ENCODE measurements at regions not wholly inside any gene's neighbourhood (a gene's known extent, or its start where the extent isn't known, plus 50 kb on each side); places are given as distances from the start of the nearest gene placed in this dataset.
"Not testable (repeated sequence)": the region's sequence is repeated elsewhere in the genome, so short reads cannot be mapped to it uniquely, and the experiment has no call there.

GRCh38 chr15:31438601-31439265, 112.1 kb downstream of the KLF13 start:
- Histone ChIP-seq H3K79me2 (ENCODE audit: low read length) (no peaks in the 10 kb centered on the region), H3K9ac (ENCODE audit: low read length) (no peak overlapping the region), H3K27ac (ENCODE audit: low read length) (no peak overlapping the region), H3F3A (ENCODE audit: low read length, unreplicated experiment) (no peaks in the 10 kb centered on the region), H3K36me3 (ENCODE audit: low read depth, low read length) (no peaks in the 10 kb centered on the region), H4K20me1 (ENCODE audit: low read length) (no peaks in the 10 kb centered on the region), H3K27me3 (ENCODE audit: low read length) (no peaks in the 10 kb centered on the region), H3K4me1 (ENCODE audit: insufficient read depth, low read length) (peaks cover 15% of the 10 kb centered on the region), H3K4me3 (ENCODE audit: low read length) (no peak overlapping the region), H3K9me2 (replicated peaks; ENCODE audit: low read length) (no peaks in the 10 kb centered on the region), H3K9me3 (ENCODE audit: low read length) (no peaks in the 10 kb centered on the region), H3K4me2 (ENCODE audit: low read length) (no peak overlapping the region), H2AFZ (ENCODE audit: low read length) (no peak overlapping the region)
- ChIA-PET CTCF (interaction anchor here (1.4 kb wide), 1 partner anchor 50 kb away, joined by 5 read pairs; no protein-coding TSS in a partner anchor), POLR2A (ENCODE audit: unreplicated experiment) (interaction anchor here (0.6 kb wide), 1 partner anchor 649 kb away, joined by 4 read pairs; no protein-coding TSS in a partner anchor)
- no peak for DNase-seq
- no peak for ATAC-seq
- intact Hi-C loops (cut with micrococcal nuclease), result loop anchor here (1.0 to 5.0 kb wide), 3 partner anchors 51 to 221 kb away; no protein-coding TSS in a partner anchor
- TF ChIP-seq EZH2phosphoT487 (IDR thresholded peaks at IDR 0.05; ENCODE audit: borderline replicate concordance, low read length), result no peak
- TF ChIP-seq CTCF (conservative IDR thresholded peaks at IDR 0.05; ENCODE audit: low read depth, low read length), result no peak
- TF ChIP-seq EZH2 (IDR thresholded peaks at IDR 0.05; ENCODE audit: low read length, unreplicated experiment), result no peak
- BruUV-seq (replicated peaks), result no TSS peak

GRCh38 chr15:31439328-31439727, 112.7 kb downstream of the KLF13 start:
- Histone ChIP-seq H3F3A (ENCODE audit: low read length, unreplicated experiment) (no peaks in the 10 kb centered on the region), H3K9me3 (ENCODE audit: low read length) (no peaks in the 10 kb centered on the region), H3K9ac (ENCODE audit: low read length) (no peak overlapping the region), H3K4me3 (ENCODE audit: low read length) (no peak overlapping the region), H3K36me3 (ENCODE audit: low read depth, low read length) (no peaks in the 10 kb centered on the region), H4K20me1 (ENCODE audit: low read length) (no peaks in the 10 kb centered on the region), H3K27ac (ENCODE audit: low read length) (no peak overlapping the region), H3K79me2 (ENCODE audit: low read length) (no peaks in the 10 kb centered on the region), H3K4me2 (ENCODE audit: low read length) (no peak overlapping the region), H3K4me1 (ENCODE audit: insufficient read depth, low read length) (peaks cover 18% of the 10 kb centered on the region), H2AFZ (ENCODE audit: low read length) (no peak overlapping the region), H3K9me2 (replicated peaks; ENCODE audit: low read length) (no peaks in the 10 kb centered on the region), H3K27me3 (ENCODE audit: low read length) (no peaks in the 10 kb centered on the region)
- DNase-seq (peak; percentile 41), ATAC-seq (no peak)
- peak; percentile 50 for TF ChIP-seq CTCF (conservative IDR thresholded peaks at IDR 0.05; ENCODE audit: low read depth, low read length)
- TF ChIP-seq EZH2phosphoT487 (IDR thresholded peaks at IDR 0.05; ENCODE audit: borderline replicate concordance, low read length), result no peak
- intact Hi-C loops (cut with micrococcal nuclease), result loop anchor here (1.0 to 5.0 kb wide), 3 partner anchors 51 to 222 kb away; no protein-coding TSS in a partner anchor
- POLR2A ChIA-PET (ENCODE audit: unreplicated experiment), result no interaction called here
- no TSS peak for BruUV-seq (replicated peaks)
- CTCF ChIA-PET, result no interaction called here

- H3K27ac ChIP-seq (ENCODE audit: low read length); H3K4me3 ChIP-seq (ENCODE audit: low read length); H3K9ac ChIP-seq (ENCODE audit: low read length); BruUV-seq (replicated peaks); intact Hi-C loops (cut with micrococcal nuclease); H3K27me3 ChIP-seq (ENCODE audit: low read length); ATAC-seq; POLR2A ChIA-PET (ENCODE audit: unreplicated experiment); H3K36me3 ChIP-seq (ENCODE audit: low read depth, low read length); H3K9me3 ChIP-seq (ENCODE audit: low read length); H3K9me2 ChIP-seq (replicated peaks; ENCODE audit: low read length); H2AFZ ChIP-seq (ENCODE audit: low read length); H3K79me2 ChIP-seq (ENCODE audit: low read length); H3F3A ChIP-seq (ENCODE audit: low read length, unreplicated experiment); H4K20me1 ChIP-seq (ENCODE audit: low read length); H3K4me2 ChIP-seq (ENCODE audit: low read length); DNase-seq: not testable (repeated sequence)
- peaks cover 10% of the 10 kb centered on the region for H3K4me1 ChIP-seq (ENCODE audit: insufficient read depth, low read length)
- CTCF ChIA-PET, result interaction anchor here (1.0 kb wide), 1 partner anchor 48 kb away, joined by 5 read pairs; no protein-coding TSS in a partner anchor
Observed at GRCh38 chr15:31440216-31440615, 113.6 kb downstream of the KLF13 start.

Measured in PC-3 (cell line).